Stomach smooth muscle (tissue), 2 donors: ENCODE measurements at regions not wholly inside any gene's neighbourhood (a gene's known extent, or its start where the extent isn't known, plus 50 kb on each side); places are given as distances from the start of the nearest gene placed in this dataset.

Experiments
- H3K27ac ChIP-seq: one replicate; pipeline ENCODE4 v1.7.0; 2013; ENCODE audit warnings: mild to moderate bottlenecking, low read length, inconsistent platforms
- H3K27me3 ChIP-seq, 2 donors: one replicate each; pipeline ENCODE4 v1.7.0; 2013; ENCODE audit warnings: low read length in 2 of 2; ENCODE audit not compliant: insufficient read depth in 2 of 2, control insufficient read depth in 1 of 2
- H3K36me3 ChIP-seq, 2 donors: one replicate each; pipeline ENCODE4 v1.7.0; 2013; ENCODE audit warnings: low read length in 2 of 2; ENCODE audit not compliant: control insufficient read depth in 2 of 2, insufficient read depth in 2 of 2
- H3K4me1 ChIP-seq: one replicate; pipeline ENCODE4 v1.7.0; 2013; ENCODE audit warnings: low read length; ENCODE audit not compliant: control insufficient read depth, insufficient read depth
- H3K4me3 ChIP-seq, 2 donors: one replicate each; pipeline ENCODE4 v1.7.0; 2013; ENCODE audit warnings: low read length in 2 of 2
- H3K9ac ChIP-seq, 2 donors: one replicate each; pipeline ENCODE4 v1.7.0; 2013; ENCODE audit warnings: low read length in 2 of 2, mild to moderate bottlenecking in 1 of 2
- H3K9me3 ChIP-seq, 2 donors: one replicate each; pipeline ENCODE4 v1.7.0; 2013; ENCODE audit warnings: low read length in 2 of 2; ENCODE audit not compliant: control insufficient read depth in 2 of 2
- donor health status: healthy.
- donor health status: Pancreatic carcinoma.

DNA sequence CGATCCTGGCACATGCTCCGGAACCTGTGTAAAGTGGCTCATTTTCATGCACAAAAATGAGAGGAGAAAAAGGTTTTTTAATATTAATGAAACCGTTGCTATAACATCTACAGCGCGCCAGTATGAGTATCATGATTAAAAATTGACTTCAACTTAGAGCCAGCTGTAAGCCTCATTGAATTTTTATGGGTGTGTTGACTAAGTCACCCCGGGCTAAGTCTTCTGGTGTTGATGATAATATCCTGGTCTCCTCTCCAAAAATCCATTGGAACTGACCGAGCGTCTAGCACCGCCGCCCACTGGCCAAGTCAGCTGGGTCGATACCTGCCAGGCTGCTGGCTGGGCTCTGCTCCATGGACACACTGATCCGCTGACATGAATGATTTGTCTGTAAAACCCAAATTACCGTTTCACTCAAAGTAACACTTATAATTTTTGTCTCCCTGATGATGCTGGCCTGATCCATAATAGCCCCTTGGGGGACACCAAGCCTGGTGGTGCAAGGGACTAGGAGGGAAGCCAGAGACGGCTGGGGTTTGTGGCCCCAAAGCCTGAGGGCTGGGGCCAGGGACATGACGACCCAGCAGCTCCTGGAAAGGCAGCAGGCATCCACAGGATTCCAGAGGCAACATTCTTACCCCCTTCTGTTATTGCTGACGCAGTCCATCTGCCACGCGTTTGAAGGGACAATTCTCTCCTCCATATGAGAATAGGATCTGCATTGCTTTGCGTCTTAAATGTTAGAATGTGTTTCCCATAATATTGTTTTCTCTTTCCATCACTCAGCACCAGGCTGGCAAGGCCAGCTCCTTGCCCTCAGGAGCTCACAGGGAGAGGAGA, 131.0 kb upstream of the PPP2R2D start:
- Histone ChIP-seq H3K4me3 (no peak overlapping the region), H3K4me1 (peaks cover 22% of the 10 kb centered on the region), H3K9ac (no peak overlapping the region), H3K27me3 (peaks cover 0 to 2% of the 10 kb centered on the region in 2 donors), H3K27ac (peak overlapping the region; percentile 53), H3K9me3 (no peaks in the 10 kb centered on the region), H3K36me3 (no peaks in the 10 kb centered on the region)

DNA sequence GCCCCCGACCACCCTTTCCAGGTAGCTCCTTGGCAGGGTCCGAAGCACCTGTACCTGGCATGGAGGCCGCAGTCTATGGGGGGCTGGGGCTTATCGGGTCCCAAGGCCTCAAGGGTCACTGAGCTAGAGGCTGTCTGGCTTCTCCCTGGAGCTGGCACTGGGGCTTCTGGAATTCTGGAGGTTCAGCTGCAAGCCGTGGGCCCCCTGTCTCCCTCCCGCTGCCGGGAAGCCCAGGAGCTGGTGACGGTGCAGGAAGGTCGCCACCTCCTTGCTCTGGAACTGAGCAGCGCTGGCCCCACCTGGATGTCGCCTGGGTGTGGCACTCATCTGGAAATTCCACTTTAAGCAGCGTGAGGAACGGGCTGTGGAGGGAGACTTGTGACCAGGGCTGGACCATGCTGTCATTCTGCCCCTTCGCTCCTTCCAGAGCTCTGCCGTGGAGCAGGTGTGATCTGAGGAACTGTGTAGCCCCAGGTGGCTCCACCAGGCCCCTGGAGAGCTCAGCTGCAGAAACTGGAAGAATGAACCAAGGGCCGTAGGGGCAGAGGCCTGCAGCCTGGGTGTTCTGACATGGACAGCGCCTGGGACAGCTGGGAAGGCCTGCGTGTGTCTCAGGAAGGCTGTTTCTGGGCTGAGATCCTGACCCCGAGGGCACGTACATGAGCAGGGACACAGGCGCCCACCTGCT, 129.7 kb upstream of the PPP2R2D start:
- Histone ChIP-seq H3K9ac (no peak overlapping the region), H3K4me3 (no peak overlapping the region), H3K9me3 (peaks cover 0 to under 1% of the 10 kb centered on the region in 2 donors), H3K36me3 (no peaks in the 10 kb centered on the region), H3K27me3 (peaks cover 0 to 2% of the 10 kb centered on the region in 2 donors), H3K4me1 (peaks cover 22% of the 10 kb centered on the region), H3K27ac (no peak overlapping the region)

DNA sequence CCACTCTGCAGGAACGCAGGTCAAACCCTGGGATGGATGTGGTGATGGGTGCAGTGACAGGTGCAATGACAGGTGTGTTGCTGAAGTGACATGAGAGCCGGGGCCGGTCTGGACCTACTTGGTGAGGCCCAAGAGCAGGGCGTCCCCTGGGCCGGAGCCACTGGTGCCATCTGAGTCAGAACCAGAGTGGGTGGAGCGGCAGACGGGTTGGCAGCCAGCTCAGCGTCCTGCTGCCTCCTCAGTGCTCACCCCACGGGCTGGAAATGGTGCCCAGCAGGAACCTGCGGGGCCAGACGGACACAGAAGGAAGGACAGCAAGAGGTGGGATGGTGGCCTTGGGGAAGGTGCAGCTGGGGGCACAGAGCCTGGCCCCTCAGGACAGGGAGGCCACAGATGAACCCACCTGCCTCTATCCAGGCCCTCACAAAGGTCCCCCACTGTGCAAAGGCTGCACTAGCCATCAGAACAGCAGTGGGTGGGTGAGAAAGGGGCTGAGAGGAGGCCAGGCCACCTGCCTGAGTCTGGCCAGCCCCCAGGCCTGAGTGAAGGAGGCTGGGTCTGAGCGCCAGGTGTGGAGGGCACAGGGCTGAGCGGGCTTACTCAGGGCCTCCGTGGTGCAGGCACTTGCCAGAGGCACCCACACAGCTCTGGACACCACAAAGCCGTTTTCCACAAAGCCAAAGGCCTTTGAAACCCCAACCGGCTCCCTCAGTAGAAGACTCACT, 129.0 kb upstream of the PPP2R2D start:
- Histone ChIP-seq H3K9me3 (peaks cover 0 to 8% of the 10 kb centered on the region in 2 donors), H3K9ac (no peak overlapping the region), H3K27me3 (peaks cover 0 to 2% of the 10 kb centered on the region in 2 donors), H3K27ac (peak overlapping the region; percentile 62), H3K4me3 (no peak overlapping the region), H3K4me1 (peaks cover 22% of the 10 kb centered on the region), H3K36me3 (no peaks in the 10 kb centered on the region)

DNA sequence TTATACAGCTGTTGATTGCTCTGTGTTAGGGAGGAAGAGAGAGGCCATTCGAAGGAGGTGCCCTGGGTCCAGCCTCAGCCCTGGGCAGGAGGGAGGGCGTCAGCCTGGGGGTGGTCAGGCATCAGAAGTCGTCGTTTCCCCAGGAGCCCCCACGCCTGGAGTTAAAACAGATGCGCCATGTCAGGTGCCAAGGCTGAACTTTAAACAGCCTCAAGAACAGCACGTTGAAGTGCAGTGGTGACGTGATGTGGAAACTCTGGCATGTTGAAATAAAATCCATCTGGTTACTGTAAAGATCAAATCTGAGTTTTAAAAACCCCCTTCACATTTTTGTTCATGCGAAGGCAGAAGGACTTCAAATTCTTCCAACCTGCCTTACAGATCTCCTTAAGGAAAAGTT, 128.4 kb upstream of the PPP2R2D start:
- Histone ChIP-seq H3K9me3 (peaks cover 3 to 14% of the 10 kb centered on the region in 2 donors), H3K4me3 (no peak overlapping the region), H3K4me1 (peaks cover 22% of the 10 kb centered on the region), H3K36me3 (no peaks in the 10 kb centered on the region), H3K9ac (no peak overlapping the region), H3K27ac (peak overlapping the region; percentile 62), H3K27me3 (peaks cover 0 to 2% of the 10 kb centered on the region in 2 donors)

DNA sequence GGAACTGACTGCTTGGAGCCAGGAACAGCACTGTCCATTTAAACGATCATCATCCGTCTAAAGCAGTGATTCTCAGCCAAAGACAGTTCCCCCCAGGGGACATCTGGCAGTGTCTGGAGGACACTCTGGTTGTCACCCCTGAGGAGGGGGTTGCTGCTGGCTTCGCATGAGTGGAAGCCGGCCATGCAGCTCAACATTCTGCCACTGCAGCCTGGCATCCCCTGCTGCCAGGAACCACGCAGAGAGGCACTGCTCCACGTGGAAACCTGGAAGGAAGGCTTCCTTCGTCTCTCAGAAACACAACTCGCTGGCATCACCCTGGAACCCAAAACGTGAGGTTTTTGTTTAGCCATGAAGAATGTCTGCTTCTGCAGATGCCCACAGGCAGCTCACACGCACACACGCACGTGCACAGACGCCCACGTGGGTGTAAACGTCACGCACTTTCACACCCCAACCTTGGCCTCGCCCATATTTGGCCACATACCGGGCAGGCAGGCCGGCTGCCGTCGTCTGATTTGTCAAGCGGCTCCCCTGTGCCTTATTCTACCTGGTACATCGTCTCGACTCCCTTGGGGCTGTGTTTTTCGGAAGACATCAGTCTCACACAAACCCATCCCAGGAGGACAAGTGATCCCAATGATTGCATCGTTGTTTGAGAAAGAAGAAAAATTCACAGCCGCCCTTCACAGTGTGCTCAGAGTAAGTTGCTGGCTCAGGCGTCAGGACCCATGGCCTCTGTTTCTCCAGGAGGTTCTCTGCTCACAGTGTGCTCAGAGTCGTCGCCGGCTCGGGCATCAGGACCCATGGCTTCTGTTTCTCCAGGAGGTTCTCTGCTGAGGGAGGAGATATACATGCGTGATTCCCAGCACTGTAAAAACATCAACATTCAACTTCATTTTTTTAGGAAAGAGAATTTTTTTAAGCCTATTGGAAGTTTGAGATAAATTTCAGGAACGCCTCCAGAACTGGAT, 127.2 kb upstream of the PPP2R2D start:
- Histone ChIP-seq H3K9ac (peak overlapping the region in 1 of 2 donors; percentile 50), H3K4me3 (no peak overlapping the region)

DNA sequence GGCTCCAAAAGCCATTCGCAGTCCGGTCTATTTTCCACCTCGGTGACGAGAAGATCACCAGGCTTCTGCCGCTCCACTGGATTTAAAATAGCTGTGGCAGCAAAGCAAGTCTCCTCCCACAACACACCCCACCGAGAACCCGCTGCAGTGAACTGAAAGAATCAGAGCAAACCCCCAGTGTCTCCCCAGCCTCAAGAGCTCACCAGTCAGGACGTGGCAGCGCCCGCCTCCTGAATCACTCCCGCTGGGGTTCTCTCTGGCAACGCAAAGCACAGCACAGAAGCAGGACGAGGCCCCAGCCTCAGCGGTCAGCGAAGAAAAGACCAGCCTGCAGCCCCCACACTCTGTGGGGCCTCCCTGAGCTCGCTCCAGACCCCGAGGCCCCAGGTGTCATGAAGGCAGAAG, 126.1 kb upstream of the PPP2R2D start:
- H3K4me3 ChIP-seq, result no peak overlapping the region
- H3K36me3 ChIP-seq, result no peaks in the 10 kb centered on the region
- no peak overlapping the region for H3K9ac ChIP-seq
- H3K9me3 ChIP-seq, result peaks cover 6 to 26% of the 10 kb centered on the region in 2 donors
- peaks cover 0 to 2% of the 10 kb centered on the region in 2 donors for H3K27me3 ChIP-seq
- no peak overlapping the region for H3K27ac ChIP-seq
- peaks cover 22% of the 10 kb centered on the region for H3K4me1 ChIP-seq

More for the DNA sequence above, 127.2 kb upstream of the PPP2R2D start:
- H3K9me3 ChIP-seq, result peaks cover 6 to 22% of the 10 kb centered on the region in 2 donors
- H3K27ac ChIP-seq, result peak overlapping the region; percentile 62
- H3K27me3 ChIP-seq, result peaks cover 0 to 2% of the 10 kb centered on the region in 2 donors
- peaks cover 22% of the 10 kb centered on the region for H3K4me1 ChIP-seq
- H3K36me3 ChIP-seq, result no peaks in the 10 kb centered on the region

DNA sequence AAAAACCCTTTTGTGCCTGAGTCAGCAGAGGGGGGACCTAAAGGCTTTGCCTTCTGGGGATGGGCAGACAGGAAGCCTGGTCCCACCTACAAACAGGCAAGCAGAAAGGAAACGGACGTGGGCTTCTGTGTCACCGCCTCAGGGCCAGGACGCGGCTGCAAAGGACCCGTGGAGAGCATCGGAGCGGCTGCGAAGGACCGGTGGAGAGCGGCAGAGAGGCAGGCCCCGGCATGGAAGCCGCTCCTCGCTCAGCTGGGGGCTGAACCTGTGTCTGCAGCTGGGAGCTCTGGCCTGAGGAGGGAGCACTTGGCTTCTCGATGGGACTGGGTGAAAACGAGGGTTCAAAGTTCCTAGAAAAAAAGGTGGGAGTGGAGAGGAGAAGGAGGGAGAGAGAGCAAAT, 125.4 kb upstream of the PPP2R2D start:
- H3K4me3 ChIP-seq, result no peak overlapping the region
- H3K4me1 ChIP-seq, result peaks cover 22% of the 10 kb centered on the region
- no peak overlapping the region for H3K9ac ChIP-seq
- peaks cover 0 to 4% of the 10 kb centered on the region in 2 donors for H3K27me3 ChIP-seq
- H3K36me3 ChIP-seq, result no peaks in the 10 kb centered on the region
- H3K27ac ChIP-seq, result no peak overlapping the region
- peaks cover 6 to 26% of the 10 kb centered on the region in 2 donors for H3K9me3 ChIP-seq

DNA sequence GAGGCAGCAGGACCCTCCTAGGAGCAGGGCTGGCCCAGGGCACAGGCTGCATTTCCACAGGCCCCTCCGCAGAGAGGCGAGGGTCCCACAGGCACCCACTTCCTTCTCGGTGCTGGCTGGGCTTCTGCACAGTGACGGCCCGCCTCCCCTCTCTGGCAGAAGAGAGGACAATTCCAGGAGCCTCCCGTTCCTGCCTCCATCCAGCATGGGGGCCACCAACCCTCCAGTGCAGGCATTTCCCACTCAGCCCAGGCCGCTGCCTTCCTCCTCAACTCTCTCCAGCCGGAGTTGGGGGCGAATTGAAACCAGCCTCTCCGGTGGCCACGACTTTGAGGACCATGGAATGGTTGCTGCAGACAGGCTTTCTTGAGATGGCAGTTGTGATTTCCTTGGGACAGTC, 125.0 kb upstream of the PPP2R2D start:
- no peak overlapping the region for H3K4me3 ChIP-seq
- H3K36me3 ChIP-seq, result no peaks in the 10 kb centered on the region
- H3K27ac ChIP-seq, result no peak overlapping the region
- peaks cover 22% of the 10 kb centered on the region for H3K4me1 ChIP-seq
- no peak overlapping the region for H3K9ac ChIP-seq
- peaks cover 0 to 4% of the 10 kb centered on the region in 2 donors for H3K27me3 ChIP-seq
- peaks cover 6 to 26% of the 10 kb centered on the region in 2 donors for H3K9me3 ChIP-seq

DNA sequence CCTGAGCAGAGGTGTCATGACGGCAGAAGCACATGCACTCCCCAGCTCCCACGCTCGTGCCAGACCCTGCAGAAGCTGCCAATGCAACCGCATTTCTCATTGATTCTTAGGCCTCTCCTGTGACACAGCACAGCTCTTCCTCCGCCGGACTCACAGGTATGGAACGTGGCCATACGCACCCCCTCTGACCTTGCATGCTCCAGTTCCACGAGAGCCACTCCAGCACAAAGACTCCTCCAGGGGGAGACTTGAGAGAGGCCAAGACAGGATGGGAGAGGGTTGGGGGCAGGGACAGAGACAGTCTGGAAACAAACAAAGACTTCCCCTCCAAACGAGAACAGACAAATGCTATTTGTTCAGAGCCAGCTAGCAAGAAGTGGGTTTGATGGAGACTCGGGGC, 124.3 kb upstream of the PPP2R2D start:
- H3K27ac ChIP-seq, result no peak overlapping the region
- no peak overlapping the region for H3K4me3 ChIP-seq
- peaks cover 20% of the 10 kb centered on the region for H3K4me1 ChIP-seq
- H3K9me3 ChIP-seq, result peaks cover 6 to 26% of the 10 kb centered on the region in 2 donors
- H3K9ac ChIP-seq, result no peak overlapping the region
- no peaks in the 10 kb centered on the region for H3K36me3 ChIP-seq
- H3K27me3 ChIP-seq, result peaks cover 0 to 4% of the 10 kb centered on the region in 2 donors
